GM12878 (cell line): ENCODE measurements at regions not wholly inside any gene's neighbourhood (a gene's known extent, or its start where the extent isn't known, plus 50 kb on each side); places are given as distances from the start of the nearest gene placed in this dataset.

ENCODE experiments used
- IRF3 ChIP-seq: fragments of 450-650 bp; IDR thresholded peaks from 2 replicates; pipeline ENCODE4 v1.6.1; 2014; ENCODE audit warnings: mild to moderate bottlenecking
- MEF2A ChIP-seq: IDR thresholded peaks from 2 replicates; pipeline ENCODE4 v1.6.1; 2011; ENCODE audit warnings: low read depth, mild to moderate bottlenecking, low read length, moderate library complexity; ENCODE audit not compliant: insufficient read depth

DNA sequence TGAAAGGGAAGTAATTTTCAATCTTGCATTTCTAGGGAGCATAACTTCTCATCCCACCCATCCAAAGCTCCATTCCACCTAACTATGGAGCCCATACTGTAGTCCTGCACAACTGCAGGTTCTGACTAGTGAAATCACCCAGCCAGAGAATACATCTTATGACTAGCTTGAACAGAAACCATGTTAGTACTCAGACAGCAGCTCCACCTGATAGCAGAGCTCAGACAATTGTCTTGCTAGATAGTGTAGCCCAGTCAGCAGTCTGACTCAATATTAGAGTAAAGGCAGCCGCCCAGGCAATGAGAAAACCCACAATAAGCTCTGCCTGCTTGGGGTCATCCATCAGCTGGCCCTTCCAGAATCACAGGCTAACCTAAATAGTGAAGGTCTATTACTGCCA, 544.7 kb upstream of the GBE1 start:
- no peak for TF ChIP-seq MEF2A
- no peak for TF ChIP-seq IRF3
